Endothelial cell of umbilical vein (primary cell): ENCODE measurements at regions not wholly inside any gene's neighbourhood (a gene's known extent, or its start where the extent isn't known, plus 50 kb on each side); places are given as distances from the start of the nearest gene placed in this dataset.

ENCODE experiments used
- EZH2 ChIP-seq: IDR thresholded peaks from 2 replicates; pipeline ENCODE4 v1.6.1; 2012; ENCODE audit warnings: borderline replicate concordance, low read depth, mild to moderate bottlenecking, moderate library complexity, low read length, inconsistent platforms; ENCODE audit not compliant: severe bottlenecking
- POLR2A ChIP-seq: IDR thresholded peaks from 2 replicates; pipeline ENCODE4 v1.6.1; 2012; ENCODE audit warnings: low read depth, mild to moderate bottlenecking, control low read depth, low read length
- POLR2AphosphoS5 ChIP-seq: IDR thresholded peaks from 2 replicates; pipeline ENCODE4 v1.6.1; 2012; ENCODE audit warnings: low read depth, mild to moderate bottlenecking, control low read depth, low read length, moderate library complexity; ENCODE audit not compliant: insufficient read depth
- TF ChIP-seq, protein P1 (sequence below), 2 donors: IDR thresholded peaks; 1 replicate in 1 of 2; 2 replicates in 1 of 2; pipeline ENCODE4 v1.5.1; 2011; ENCODE audit warnings: low read length in 2 of 2, mild to moderate bottlenecking in 2 of 2, moderate library complexity in 2 of 2, control low read depth in 1 of 2, inconsistent platforms in 1 of 2, low read depth in 1 of 2; ENCODE audit not compliant: insufficient read depth in 1 of 2; ENCODE audit errors: extremely low read depth in 1 of 2
- TF ChIP-seq, protein P2 (sequence below): IDR thresholded peaks from 2 replicates; pipeline ENCODE4 v1.6.1; 2011; ENCODE audit not compliant: insufficient read depth, insufficient read length

DNA sequence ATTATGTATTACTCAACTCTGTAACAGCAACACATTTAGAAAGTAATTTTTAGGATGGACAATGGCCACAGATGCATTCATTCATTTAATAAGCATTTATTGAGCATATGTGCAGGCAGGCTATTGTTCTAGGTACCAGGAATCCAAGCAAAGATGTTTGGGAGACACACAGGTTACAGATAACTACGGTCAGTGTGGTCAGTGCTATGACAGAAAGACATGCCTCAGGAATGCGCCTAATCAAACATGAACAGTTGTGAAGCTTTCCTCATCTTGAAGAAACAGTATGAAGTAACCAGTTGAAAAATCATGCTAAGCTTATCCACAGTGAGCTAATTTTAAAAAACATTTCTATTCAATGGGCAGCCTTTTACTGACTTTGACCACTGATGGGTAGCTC, 155.4 kb upstream of the CCDC54 start:
- TF ChIP-seq POLR2AphosphoS5: no peak
- TF ChIP-seq, protein P1, sequence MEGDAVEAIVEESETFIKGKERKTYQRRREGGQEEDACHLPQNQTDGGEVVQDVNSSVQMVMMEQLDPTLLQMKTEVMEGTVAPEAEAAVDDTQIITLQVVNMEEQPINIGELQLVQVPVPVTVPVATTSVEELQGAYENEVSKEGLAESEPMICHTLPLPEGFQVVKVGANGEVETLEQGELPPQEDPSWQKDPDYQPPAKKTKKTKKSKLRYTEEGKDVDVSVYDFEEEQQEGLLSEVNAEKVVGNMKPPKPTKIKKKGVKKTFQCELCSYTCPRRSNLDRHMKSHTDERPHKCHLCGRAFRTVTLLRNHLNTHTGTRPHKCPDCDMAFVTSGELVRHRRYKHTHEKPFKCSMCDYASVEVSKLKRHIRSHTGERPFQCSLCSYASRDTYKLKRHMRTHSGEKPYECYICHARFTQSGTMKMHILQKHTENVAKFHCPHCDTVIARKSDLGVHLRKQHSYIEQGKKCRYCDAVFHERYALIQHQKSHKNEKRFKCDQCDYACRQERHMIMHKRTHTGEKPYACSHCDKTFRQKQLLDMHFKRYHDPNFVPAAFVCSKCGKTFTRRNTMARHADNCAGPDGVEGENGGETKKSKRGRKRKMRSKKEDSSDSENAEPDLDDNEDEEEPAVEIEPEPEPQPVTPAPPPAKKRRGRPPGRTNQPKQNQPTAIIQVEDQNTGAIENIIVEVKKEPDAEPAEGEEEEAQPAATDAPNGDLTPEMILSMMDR (IDR thresholded peaks at IDR 0.05; ENCODE audit: extremely low read depth in 1 of 2, insufficient read depth in 1 of 2, low read depth in 1 of 2, low read length in 2 of 2): no peak
- TF ChIP-seq POLR2A: no peak
- TF ChIP-seq, protein P2, sequence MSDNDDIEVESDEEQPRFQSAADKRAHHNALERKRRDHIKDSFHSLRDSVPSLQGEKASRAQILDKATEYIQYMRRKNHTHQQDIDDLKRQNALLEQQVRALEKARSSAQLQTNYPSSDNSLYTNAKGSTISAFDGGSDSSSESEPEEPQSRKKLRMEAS: no peak
- no peak for TF ChIP-seq EZH2
